Uterus (tissue), 2 donors: ENCODE measurements at regions not wholly inside any gene's neighbourhood (a gene's known extent, or its start where the extent isn't known, plus 50 kb on each side); places are given as distances from the start of the nearest gene placed in this dataset.
"Not testable (repeated sequence)": the region's sequence is repeated elsewhere in the genome, so short reads cannot be mapped to it uniquely, and the experiment has no call there.

Experiments
- CTCF ChIP-seq, 4 experiments: fragments of 200-600 bp in 2 of 4; fragments of 450-650 bp in 2 of 4; sonication (generic) in 2 of 4; IDR thresholded peaks; one replicate each; pipeline ENCODE4 v1.5.1; 2016 to 2019; ENCODE audit warnings: antibody characterized with exemption in 4 of 4, mild to moderate bottlenecking in 2 of 4, moderate library complexity in 1 of 4
- POLR2A ChIP-seq, 2 donors: fragments of 450-650 bp; IDR thresholded peaks; one replicate each; pipeline ENCODE4 v1.6.1; 2016; ENCODE audit warnings: antibody characterized with exemption in 2 of 2, mild to moderate bottlenecking in 1 of 2, moderate library complexity in 1 of 2

- TF ChIP-seq POLR2A, CTCF (IDR thresholded peaks at IDR 0.05): not testable (repeated sequence)
These were observed 196.3 kb downstream of the GJA1 start for GRCh38 chr6:121631752-121632151.
